WTC11 (cell line): ENCODE measurements at regions not wholly inside any gene's neighbourhood (a gene's known extent, or its start where the extent isn't known, plus 50 kb on each side); places are given as distances from the start of the nearest gene placed in this dataset.

Experiments
- ATAC-seq: fragments of 200-7000 bp; cut with Tn5 transposase; 2 replicates; pipeline ENCODE4 v1.10.0; 2021; ENCODE audit warnings: mild to moderate bottlenecking, moderate library complexity
- CTCF ChIA-PET: fragments of 300-600 bp; sonication (Branson Sonifier 250); formaldehyde crosslinking; loops from one replicate; lab custom pipeline; 2021; ENCODE audit warnings: antibody characterized with exemption; lab: Charles Lee
- POLR2A ChIA-PET: fragments of 350-600 bp; sonication (Branson Sonifier 250); formaldehyde crosslinking; loops from one replicate; lab custom pipeline; 2021; ENCODE audit warnings: antibody characterized with exemption; lab: Charles Lee
- DNase-seq: peaks from one replicate; pipeline ENCODE4 v3.0.0; 2021; ENCODE audit warnings: low spot score
- H3K27ac Mint-ChIP-seq: 2 replicates; pipeline ENCODE4 v1.8.0; 2021; ENCODE audit warnings: mixed read lengths
- H3K27me3 Mint-ChIP-seq: 2 replicates; pipeline ENCODE4 v1.8.0; 2021; ENCODE audit warnings: low read depth, mild to moderate bottlenecking, moderate library complexity, mixed read lengths
- H3K36me3 Mint-ChIP-seq: 2 replicates; pipeline ENCODE4 v1.8.0; 2021; ENCODE audit warnings: mixed read lengths
- H3K4me1 Mint-ChIP-seq: 2 replicates; pipeline ENCODE4 v1.8.0; 2022; ENCODE audit warnings: mixed read lengths
- H3K4me3 Mint-ChIP-seq: 2 replicates; pipeline ENCODE4 v1.8.0; 2021; ENCODE audit warnings: mild to moderate bottlenecking, moderate library complexity, mixed read lengths
- H3K9me3 Mint-ChIP-seq: 2 replicates; pipeline ENCODE4 v1.8.0; 2021; ENCODE audit warnings: mixed read lengths
- AFF4 ChIP-seq: sonication (generic); formaldehyde crosslinking; IDR thresholded peaks from 2 replicates; pipeline ENCODE4 v1.8.1; 2023; ENCODE audit warnings: mild to moderate bottlenecking, missing genetic modification reagents, borderline replicate concordance
- ATF6 ChIP-seq: sonication (generic); formaldehyde crosslinking; IDR thresholded peaks from 2 replicates; pipeline ENCODE4 v1.8.1; 2023; ENCODE audit warnings: mild to moderate bottlenecking, missing genetic modification reagents
- EMX1 ChIP-seq: fragments of 250-450 bp; sonication (Bioruptor Pico); IDR thresholded peaks from 2 replicates; pipeline ENCODE4 v1.8.0; 2021; ENCODE audit warnings: mild to moderate bottlenecking
- GRHL2 ChIP-seq: fragments of 250-450 bp; sonication (Bioruptor Pico); IDR thresholded peaks from 2 replicates; pipeline ENCODE4 v1.8.0; 2022; ENCODE audit warnings: mild to moderate bottlenecking, moderate library complexity; ENCODE audit not compliant: insufficient replicate concordance, severe bottlenecking
- GTF2I ChIP-seq: fragments of 250-450 bp; sonication (Bioruptor Pico); conservative IDR thresholded peaks from 2 replicates; pipeline ENCODE4 v1.4.0; 2021; ENCODE audit warnings: mild to moderate bottlenecking
- IRF2 ChIP-seq: sonication (generic); formaldehyde crosslinking; IDR thresholded peaks from 2 replicates; pipeline ENCODE4 v1.8.0; 2022; ENCODE audit warnings: low read depth, missing genetic modification reagents, borderline replicate concordance
- JAZF1 ChIP-seq: fragments of 250-450 bp; sonication (Bioruptor Pico); IDR thresholded peaks from 2 replicates; pipeline ENCODE4 v1.9.0; 2021; ENCODE audit warnings: moderate library complexity, mild to moderate bottlenecking, inconsistent platforms
- MLX ChIP-seq: sonication (generic); formaldehyde crosslinking; IDR thresholded peaks from 2 replicates; pipeline ENCODE4 v1.8.1; 2023; ENCODE audit warnings: mild to moderate bottlenecking, missing genetic modification reagents, moderate library complexity
- NFATC4 ChIP-seq: fragments of 250-450 bp; sonication (Bioruptor Pico); IDR thresholded peaks from 2 replicates; pipeline ENCODE4 v1.9.0; 2021; ENCODE audit warnings: mild to moderate bottlenecking
- SMAD4 ChIP-seq: sonication (generic); formaldehyde crosslinking; IDR thresholded peaks from 2 replicates; pipeline ENCODE4 v1.8.0; 2022; ENCODE audit warnings: mild to moderate bottlenecking, missing genetic modification reagents
- SP1 ChIP-seq: sonication (generic); formaldehyde crosslinking; conservative IDR thresholded peaks from 2 replicates; pipeline ENCODE4 v1.8.1; 2022; ENCODE audit warnings: missing genetic modification reagents
- TEAD4 ChIP-seq: sonication (generic); formaldehyde crosslinking; IDR thresholded peaks from 2 replicates; pipeline ENCODE4 v1.8.0; 2022; ENCODE audit warnings: mild to moderate bottlenecking, missing genetic modification reagents
- ZNF138 ChIP-seq: sonication (generic); formaldehyde crosslinking; conservative IDR thresholded peaks from 2 replicates; pipeline ENCODE4 v1.8.1; 2022; ENCODE audit warnings: mild to moderate bottlenecking, moderate library complexity, missing genetic modification reagents
- ZNF232 ChIP-seq: sonication (generic); formaldehyde crosslinking; IDR thresholded peaks from 2 replicates; pipeline ENCODE4 v1.8.0; 2022; ENCODE audit warnings: mild to moderate bottlenecking, missing genetic modification reagents
- ZNF532 ChIP-seq: fragments of 250-450 bp; sonication (Bioruptor Pico); IDR thresholded peaks from 2 replicates; pipeline ENCODE4 v1.9.0; 2021; ENCODE audit warnings: mild to moderate bottlenecking, borderline replicate concordance
- TF ChIP-seq, protein P1 (sequence below): fragments of 200-600 bp; IDR thresholded peaks from 2 replicates; pipeline ENCODE4 v1.8.0; 2022; ENCODE audit warnings: antibody characterized with exemption
- TF ChIP-seq, protein P2 (sequence below): sonication (generic); formaldehyde crosslinking; IDR thresholded peaks from 2 replicates; pipeline ENCODE4 v1.8.1; 2023; ENCODE audit warnings: mild to moderate bottlenecking, moderate library complexity, missing genetic modification reagents
- TF ChIP-seq, protein P3 (sequence below): sonication (generic); formaldehyde crosslinking; IDR thresholded peaks from 2 replicates; pipeline ENCODE4 v1.8.1; 2022; ENCODE audit warnings: mild to moderate bottlenecking, missing genetic modification reagents, moderate library complexity, borderline replicate concordance

DNA sequence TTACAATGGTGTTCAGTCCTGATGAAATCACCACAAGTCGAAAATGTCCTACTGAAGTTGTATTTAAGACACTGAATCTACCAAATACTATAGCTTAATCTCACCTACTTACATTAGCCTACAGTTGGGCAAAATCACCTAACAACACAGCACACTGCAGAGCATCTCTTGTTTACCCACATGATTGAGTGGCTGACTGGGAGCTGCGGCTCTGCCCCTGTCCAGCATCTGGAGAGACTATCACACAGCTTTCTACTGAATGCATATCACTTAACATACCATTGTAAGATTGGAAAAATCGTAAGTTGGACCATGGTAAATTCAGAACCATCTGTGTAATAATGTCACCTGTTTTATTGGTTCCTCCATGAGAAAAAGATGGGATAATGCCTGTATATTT lies 1083.2 kb upstream of the PCDH7 start:
- POLR2A ChIA-PET, result no interaction called here
- H3K27me3 Mint-ChIP-seq, result no peaks in the 10 kb centered on the region
- no peak for ATAC-seq
- TF ChIP-seq, protein P1, sequence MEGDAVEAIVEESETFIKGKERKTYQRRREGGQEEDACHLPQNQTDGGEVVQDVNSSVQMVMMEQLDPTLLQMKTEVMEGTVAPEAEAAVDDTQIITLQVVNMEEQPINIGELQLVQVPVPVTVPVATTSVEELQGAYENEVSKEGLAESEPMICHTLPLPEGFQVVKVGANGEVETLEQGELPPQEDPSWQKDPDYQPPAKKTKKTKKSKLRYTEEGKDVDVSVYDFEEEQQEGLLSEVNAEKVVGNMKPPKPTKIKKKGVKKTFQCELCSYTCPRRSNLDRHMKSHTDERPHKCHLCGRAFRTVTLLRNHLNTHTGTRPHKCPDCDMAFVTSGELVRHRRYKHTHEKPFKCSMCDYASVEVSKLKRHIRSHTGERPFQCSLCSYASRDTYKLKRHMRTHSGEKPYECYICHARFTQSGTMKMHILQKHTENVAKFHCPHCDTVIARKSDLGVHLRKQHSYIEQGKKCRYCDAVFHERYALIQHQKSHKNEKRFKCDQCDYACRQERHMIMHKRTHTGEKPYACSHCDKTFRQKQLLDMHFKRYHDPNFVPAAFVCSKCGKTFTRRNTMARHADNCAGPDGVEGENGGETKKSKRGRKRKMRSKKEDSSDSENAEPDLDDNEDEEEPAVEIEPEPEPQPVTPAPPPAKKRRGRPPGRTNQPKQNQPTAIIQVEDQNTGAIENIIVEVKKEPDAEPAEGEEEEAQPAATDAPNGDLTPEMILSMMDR, result no peak
- TF ChIP-seq EMX1, result no peak
- TF ChIP-seq SP1, result no peak
- TF ChIP-seq TEAD4, result no peak
- TF ChIP-seq GTF2I (CRISPR knock-in tag), result no peak
- TF ChIP-seq JAZF1 (CRISPR knock-in tag), result no peak
- no peak for TF ChIP-seq GRHL2
- TF ChIP-seq, all 79 proteins: peak for 0
- CTCF ChIA-PET, result no interaction called here
- Mint-ChIP-seq H3K4me1 (peaks cover 10% of the 10 kb centered on the region; the same call in 1 of the 2 replicates), H3K27ac (no peak overlapping the region), H3K4me3 (no peak overlapping the region), H3K9me3 (peaks cover 5% of the 10 kb centered on the region), H3K36me3 (peaks cover 3% of the 10 kb centered on the region; the same call in 1 of the 2 replicates)
- no peak for DNase-seq

GRCh38 chr4:29653221-29653620 lies 1066.9 kb upstream of the PCDH7 start:
- H3K36me3 Mint-ChIP-seq, result no peaks in the 10 kb centered on the region
- CTCF ChIA-PET, result no interaction called here

More at GRCh38 chr4:29653221-29653620, 1066.9 kb upstream of the PCDH7 start:
- TF ChIP-seq, protein P2, sequence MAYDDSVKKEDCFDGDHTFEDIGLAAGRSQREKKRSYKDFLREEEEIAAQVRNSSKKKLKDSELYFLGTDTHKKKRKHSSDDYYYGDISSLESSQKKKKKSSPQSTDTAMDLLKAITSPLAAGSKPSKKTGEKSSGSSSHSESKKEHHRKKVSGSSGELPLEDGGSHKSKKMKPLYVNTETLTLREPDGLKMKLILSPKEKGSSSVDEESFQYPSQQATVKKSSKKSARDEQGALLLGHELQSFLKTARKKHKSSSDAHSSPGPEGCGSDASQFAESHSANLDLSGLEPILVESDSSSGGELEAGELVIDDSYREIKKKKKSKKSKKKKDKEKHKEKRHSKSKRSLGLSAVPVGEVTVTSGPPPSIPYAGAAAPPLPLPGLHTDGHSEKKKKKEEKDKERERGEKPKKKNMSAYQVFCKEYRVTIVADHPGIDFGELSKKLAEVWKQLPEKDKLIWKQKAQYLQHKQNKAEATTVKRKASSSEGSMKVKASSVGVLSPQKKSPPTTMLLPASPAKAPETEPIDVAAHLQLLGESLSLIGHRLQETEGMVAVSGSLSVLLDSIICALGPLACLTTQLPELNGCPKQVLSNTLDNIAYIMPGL, result no peak
- TF ChIP-seq NFATC4 (no peak), ZNF232 (CRISPR knock-in tag) (no peak), ZNF138 (CRISPR knock-in tag) (no peak), IRF2 (CRISPR knock-in tag) (no peak), GRHL2 (no peak), GTF2I (CRISPR knock-in tag) (no peak), ATF6 (no peak), AFF4 (CRISPR knock-in tag) (no peak), SMAD4 (no peak), JAZF1 (CRISPR knock-in tag) (no peak), MLX (no peak), ZNF532 (CRISPR knock-in tag) (no peak)
- TF ChIP-seq, protein P3, sequence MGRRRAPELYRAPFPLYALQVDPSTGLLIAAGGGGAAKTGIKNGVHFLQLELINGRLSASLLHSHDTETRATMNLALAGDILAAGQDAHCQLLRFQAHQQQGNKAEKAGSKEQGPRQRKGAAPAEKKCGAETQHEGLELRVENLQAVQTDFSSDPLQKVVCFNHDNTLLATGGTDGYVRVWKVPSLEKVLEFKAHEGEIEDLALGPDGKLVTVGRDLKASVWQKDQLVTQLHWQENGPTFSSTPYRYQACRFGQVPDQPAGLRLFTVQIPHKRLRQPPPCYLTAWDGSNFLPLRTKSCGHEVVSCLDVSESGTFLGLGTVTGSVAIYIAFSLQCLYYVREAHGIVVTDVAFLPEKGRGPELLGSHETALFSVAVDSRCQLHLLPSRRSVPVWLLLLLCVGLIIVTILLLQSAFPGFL (CRISPR knock-in tag), result no peak
- H3K27ac Mint-ChIP-seq, result no peak overlapping the region
- ATAC-seq (peak; percentile 32; the same call in 1 of the 2 replicates), DNase-seq (no peak)
- no peak overlapping the region for H3K4me3 Mint-ChIP-seq
- no peaks in the 10 kb centered on the region for H3K27me3 Mint-ChIP-seq
- H3K9me3 Mint-ChIP-seq, result no peaks in the 10 kb centered on the region
- H3K4me1 Mint-ChIP-seq, result peaks cover 8% of the 10 kb centered on the region
- POLR2A ChIA-PET, result no interaction called here
